ENCODE measurements at regions not wholly inside any gene's neighbourhood (a gene's known extent, or its start where the extent isn't known, plus 50 kb on each side); places are given as distances from the start of the nearest gene placed in this dataset.
"Not testable (repeated sequence)": the region's sequence is repeated elsewhere in the genome, so short reads cannot be mapped to it uniquely, and the experiment has no call there.

- TF ChIP-seq SUZ12 (IDR thresholded peaks at IDR 0.05; ENCODE audit: extremely low read depth, insufficient read depth, insufficient read length) (no peak), ZNF274 (IDR thresholded peaks at IDR 0.05; ENCODE audit: low read depth, low read length) (no peak), YY1 (IDR thresholded peaks at IDR 0.05; ENCODE audit: insufficient read depth, insufficient read length) (no peak)
- Histone ChIP-seq H3K9me3 (ENCODE audit: insufficient read depth, low read length) (no peaks in the 10 kb centered on the region; the same call in 1 of the 2 replicates), H3K4me1 (ENCODE audit: insufficient read depth, insufficient read length) (no peaks in the 10 kb centered on the region), H3K4me3 (ENCODE audit: insufficient read length, low read depth) (no peak overlapping the region), H3K27me3 (ENCODE audit: insufficient read depth, insufficient read length) (no peaks in the 10 kb centered on the region), H3K36me3 (ENCODE audit: insufficient read depth, insufficient read length, low read length) (no peaks in the 10 kb centered on the region), H3K9ac (ENCODE audit: insufficient read length, low read depth) (no peak overlapping the region)
- no peak for DNase-seq (ENCODE audit: low read depth, low spot score)
These were observed 172.2 kb upstream of the ANKRD55 start for GRCh38 chr5:56405116-56405908.

DNA sequence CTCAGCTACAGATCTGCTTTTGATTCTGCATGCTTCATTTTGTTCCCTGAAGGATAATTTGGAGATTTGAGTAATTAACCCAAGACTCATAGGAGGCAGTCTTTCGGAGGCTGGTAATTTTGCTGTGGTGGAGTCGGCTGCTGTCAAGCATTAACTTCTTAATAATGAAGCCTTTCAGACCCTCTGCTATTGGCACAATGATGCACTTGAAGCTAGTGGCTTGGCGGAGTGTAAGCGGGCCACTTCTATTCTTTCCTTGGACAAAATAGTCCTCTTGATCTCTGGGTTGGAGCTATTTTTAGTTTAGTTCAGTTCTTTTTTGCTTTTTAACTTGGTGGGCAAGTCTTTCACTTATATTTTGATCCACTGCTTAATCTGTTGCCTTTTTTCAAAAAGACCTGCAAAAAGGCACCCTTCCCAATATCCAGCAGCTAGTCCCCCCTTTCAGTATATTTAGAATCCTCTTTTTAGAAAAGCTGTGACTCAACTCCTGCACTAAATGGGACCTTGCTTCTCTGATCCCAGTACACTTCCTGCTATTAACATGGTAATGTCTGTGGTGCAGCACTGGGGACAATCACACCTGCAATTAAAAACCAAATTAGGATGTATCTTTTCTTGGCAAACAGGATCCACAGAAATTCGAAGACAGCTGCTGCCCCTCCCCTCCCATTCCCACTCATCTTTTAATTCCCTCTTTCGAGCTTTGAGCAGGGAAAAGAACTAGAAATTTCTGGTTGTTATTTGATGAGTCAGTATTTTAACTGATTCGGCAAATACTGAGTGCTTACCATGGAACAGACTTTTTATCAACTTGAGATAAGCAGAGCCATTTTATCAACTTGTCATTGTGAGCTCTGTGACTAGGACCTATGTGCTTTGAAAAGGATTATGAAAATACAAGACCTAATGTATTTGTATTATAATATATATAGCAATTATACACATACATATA lies 169.4 kb upstream of the ANKRD55 start:
- Histone ChIP-seq H3K4me3 (ENCODE audit: insufficient read length, low read depth) (no peak overlapping the region), H3K9me3 (ENCODE audit: insufficient read depth, low read length) (no peaks in the 10 kb centered on the region; the same call in 1 of the 2 replicates), H3K9ac (ENCODE audit: insufficient read length, low read depth) (no peak overlapping the region), H3K27me3 (ENCODE audit: insufficient read depth, insufficient read length) (no peaks in the 10 kb centered on the region), H3K36me3 (ENCODE audit: insufficient read depth, insufficient read length, low read length) (no peaks in the 10 kb centered on the region), H3K4me1 (ENCODE audit: insufficient read depth, insufficient read length) (no peaks in the 10 kb centered on the region)
- DNase-seq (ENCODE audit: low read depth, low spot score) = no peak
- TF ChIP-seq SUZ12 (IDR thresholded peaks at IDR 0.05; ENCODE audit: extremely low read depth, insufficient read depth, insufficient read length) (no peak), YY1 (IDR thresholded peaks at IDR 0.05; ENCODE audit: insufficient read depth, insufficient read length) (no peak), ZNF274 (IDR thresholded peaks at IDR 0.05; ENCODE audit: low read depth, low read length) (no peak)

GRCh38 chr5:56397796-56398195 lies 164.7 kb upstream of the ANKRD55 start:
- not testable (repeated sequence) for H3K27me3 ChIP-seq (ENCODE audit: insufficient read depth, insufficient read length); H3K36me3 ChIP-seq (ENCODE audit: insufficient read depth, insufficient read length, low read length); H3K9ac ChIP-seq (ENCODE audit: insufficient read length, low read depth); DNase-seq (ENCODE audit: low read depth, low spot score); H3K4me1 ChIP-seq (ENCODE audit: insufficient read depth, insufficient read length); H3K4me3 ChIP-seq (ENCODE audit: insufficient read length, low read depth)
- H3K9me3 ChIP-seq (ENCODE audit: insufficient read depth, low read length) = peaks cover 12% of the 10 kb centered on the region

GRCh38 chr5:56396634-56397033 lies 163.5 kb upstream of the ANKRD55 start:
- Histone ChIP-seq H3K9ac (ENCODE audit: insufficient read length, low read depth) (no peak overlapping the region), H3K27me3 (ENCODE audit: insufficient read depth, insufficient read length) (no peaks in the 10 kb centered on the region), H3K36me3 (ENCODE audit: insufficient read depth, insufficient read length, low read length) (no peaks in the 10 kb centered on the region), H3K4me3 (ENCODE audit: insufficient read length, low read depth) (no peak overlapping the region), H3K9me3 (ENCODE audit: insufficient read depth, low read length) (peaks cover 12% of the 10 kb centered on the region), H3K4me1 (ENCODE audit: insufficient read depth, insufficient read length) (no peaks in the 10 kb centered on the region)
- TF ChIP-seq ZNF274 (IDR thresholded peaks at IDR 0.05; ENCODE audit: low read depth, low read length) (no peak), YY1 (IDR thresholded peaks at IDR 0.05; ENCODE audit: insufficient read depth, insufficient read length) (no peak), SUZ12 (IDR thresholded peaks at IDR 0.05; ENCODE audit: extremely low read depth, insufficient read depth, insufficient read length) (no peak)
- no peak for DNase-seq (ENCODE audit: low read depth, low spot score)

DNA sequence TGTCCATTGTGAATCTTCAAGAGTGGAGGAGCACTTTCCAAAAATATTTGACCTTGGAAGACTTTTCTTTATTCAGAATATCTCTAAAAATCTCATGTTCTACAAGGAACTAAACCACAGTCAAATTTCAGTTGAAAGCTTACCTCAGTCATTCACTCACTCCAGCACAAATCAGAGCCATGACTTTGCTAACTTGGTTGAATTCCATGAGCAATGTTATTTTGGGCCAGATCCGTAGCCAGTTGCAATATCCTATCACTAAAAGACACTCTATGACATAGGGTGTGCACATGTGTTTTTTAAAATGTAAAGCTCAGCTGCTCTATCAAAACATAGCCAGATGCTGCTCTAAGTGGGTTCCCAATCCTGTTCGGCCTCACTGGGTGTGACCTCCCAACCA lies 156.1 kb upstream of the ANKRD55 start:
- no peaks in the 10 kb centered on the region for H3K27me3 ChIP-seq (ENCODE audit: insufficient read depth, insufficient read length)
- H3K4me3 ChIP-seq (ENCODE audit: insufficient read length, low read depth) = no peak overlapping the region
- no peak for TF ChIP-seq SUZ12 (IDR thresholded peaks at IDR 0.05; ENCODE audit: extremely low read depth, insufficient read depth, insufficient read length)
- TF ChIP-seq YY1 (IDR thresholded peaks at IDR 0.05; ENCODE audit: insufficient read depth, insufficient read length) = no peak
- no peak for TF ChIP-seq ZNF274 (IDR thresholded peaks at IDR 0.05; ENCODE audit: low read depth, low read length)
- H3K4me1 ChIP-seq (ENCODE audit: insufficient read depth, insufficient read length) = no peaks in the 10 kb centered on the region
- H3K36me3 ChIP-seq (ENCODE audit: insufficient read depth, insufficient read length, low read length) = no peaks in the 10 kb centered on the region
- H3K9me3 ChIP-seq (ENCODE audit: insufficient read depth, low read length) = no peaks in the 10 kb centered on the region
- no peak for DNase-seq (ENCODE audit: low read depth, low spot score)
- no peak overlapping the region for H3K9ac ChIP-seq (ENCODE audit: insufficient read length, low read depth)

DNA sequence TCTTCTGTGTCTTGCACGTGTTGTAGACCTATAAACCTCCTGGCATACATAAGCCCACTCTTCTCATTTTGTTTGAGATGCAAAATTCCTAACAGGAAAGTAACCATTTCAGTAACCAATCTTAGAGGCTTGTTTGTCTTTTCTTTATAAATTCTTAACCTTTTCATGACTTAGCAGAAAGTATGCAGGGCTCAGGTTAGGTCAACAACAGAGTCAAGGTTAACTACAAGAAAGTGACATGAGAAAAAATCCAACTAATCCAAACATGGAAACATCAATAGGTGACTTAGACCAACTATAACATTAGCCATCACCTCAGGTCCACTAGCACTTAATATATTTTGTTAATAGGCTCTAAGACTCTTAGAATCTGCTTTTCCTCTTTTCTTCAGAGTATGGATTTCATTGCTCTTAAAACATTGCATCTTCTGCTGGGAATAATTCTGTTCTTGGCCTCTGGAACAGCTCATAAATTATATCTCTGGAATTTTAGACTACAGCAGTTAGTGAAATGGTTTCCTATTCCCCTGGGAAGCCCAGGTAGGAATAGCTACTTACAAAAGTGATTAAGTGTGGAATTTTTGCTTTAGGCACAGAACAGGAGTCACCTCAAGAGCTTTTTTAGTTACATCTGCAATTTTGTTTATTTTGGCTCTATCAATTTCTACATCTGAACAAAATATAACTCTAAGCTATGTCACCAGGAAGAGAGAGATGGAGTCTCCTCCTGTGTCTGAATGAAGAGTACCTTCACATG lies 155.3 kb upstream of the ANKRD55 start:
- H3K4me3 ChIP-seq (ENCODE audit: insufficient read length, low read depth) = no peak overlapping the region
- TF ChIP-seq SUZ12 (IDR thresholded peaks at IDR 0.05; ENCODE audit: extremely low read depth, insufficient read depth, insufficient read length) = no peak
- TF ChIP-seq ZNF274 (IDR thresholded peaks at IDR 0.05; ENCODE audit: low read depth, low read length) = no peak
- no peak for TF ChIP-seq YY1 (IDR thresholded peaks at IDR 0.05; ENCODE audit: insufficient read depth, insufficient read length)
- no peaks in the 10 kb centered on the region for H3K4me1 ChIP-seq (ENCODE audit: insufficient read depth, insufficient read length)
- no peaks in the 10 kb centered on the region for H3K36me3 ChIP-seq (ENCODE audit: insufficient read depth, insufficient read length, low read length)
- H3K27me3 ChIP-seq (ENCODE audit: insufficient read depth, insufficient read length) = no peaks in the 10 kb centered on the region
- DNase-seq (ENCODE audit: low read depth, low spot score) = no peak
- H3K9ac ChIP-seq (ENCODE audit: insufficient read length, low read depth) = no peak overlapping the region
- no peaks in the 10 kb centered on the region for H3K9me3 ChIP-seq (ENCODE audit: insufficient read depth, low read length)

Measured in NT2/D1 (cell line).